Thymus (tissue), 11 donors: ENCODE measurements at regions not wholly inside any gene's neighbourhood (a gene's known extent, or its start where the extent isn't known, plus 50 kb on each side); places are given as distances from the start of the nearest gene placed in this dataset.

ENCODE experiments used
- DNase-seq, 9 donors: peaks; one replicate each; pipeline ENCODE4 v3.0.0-alpha.2; 2013; ENCODE audit warnings: low spot score in 9 of 9, low read depth in 6 of 9, missing footprints in 1 of 9
- H3K27ac ChIP-seq, 2 donors: one replicate each; pipeline ENCODE4 v1.5.1; 2013; ENCODE audit warnings: control low read depth in 1 of 2, low read depth in 1 of 2, low read length in 1 of 2, mild to moderate bottlenecking in 1 of 2, moderate library complexity in 1 of 2
- H3K27me3 ChIP-seq, 2 donors: one replicate each; pipeline ENCODE4 v1.5.1; 2013; ENCODE audit warnings: low read length in 1 of 2; ENCODE audit not compliant: control insufficient read depth in 2 of 2, insufficient read depth in 1 of 2
- H3K36me3 ChIP-seq, 2 donors: one replicate each; pipeline ENCODE4 v1.5.1; 2013; ENCODE audit warnings: low read length in 1 of 2, mild to moderate bottlenecking in 1 of 2, moderate library complexity in 1 of 2; ENCODE audit not compliant: control insufficient read depth in 2 of 2, insufficient read depth in 2 of 2
- H3K4me1 ChIP-seq, 2 donors: one replicate each; pipeline ENCODE4 v1.5.1; 2013; ENCODE audit warnings: low read length in 2 of 2; ENCODE audit not compliant: control insufficient read depth in 2 of 2, insufficient read depth in 2 of 2
- H3K4me3 ChIP-seq, 2 donors: one replicate each; pipeline ENCODE4 v1.5.1; 2013; ENCODE audit warnings: low read length in 2 of 2, control low read depth in 1 of 2, mild to moderate bottlenecking in 1 of 2
- H3K9me3 ChIP-seq, 2 donors: one replicate each; pipeline ENCODE4 v1.5.1; 2013; ENCODE audit warnings: low read length in 1 of 2, mild to moderate bottlenecking in 1 of 2; ENCODE audit not compliant: control insufficient read depth in 2 of 2, insufficient read depth in 1 of 2
- WGBS: extraction: QIAGEN DNeasy Blood & Tissue Kit; methylation state at CpG from one replicate; pipeline ENCODE4 v1.1.7; 2013; 5-methylcytosine and 5-hydroxymethylcytosine counted together
- donor health status: healthy.

GRCh38 chr10:58027426-58027825 is 240.3 kb downstream of the IPMK start:
- no peaks in the 10 kb centered on the region for H3K4me1 ChIP-seq
- no peaks in the 10 kb centered on the region for H3K36me3 ChIP-seq
- DNase-seq, result no peak
- H3K27me3 ChIP-seq, result no peaks in the 10 kb centered on the region
- no peaks in the 10 kb centered on the region for H3K9me3 ChIP-seq
- no peak overlapping the region for H3K4me3 ChIP-seq
- no peak overlapping the region for H3K27ac ChIP-seq
- WGBS, result 79% methylated on average over 1 of the region's 1 CpG

GRCh38 chr10:58026036-58026435 is 241.7 kb downstream of the IPMK start:
- Histone ChIP-seq H3K9me3 (no peaks in the 10 kb centered on the region), H3K36me3 (no peaks in the 10 kb centered on the region), H3K27me3 (no peaks in the 10 kb centered on the region), H3K4me3 (no peak overlapping the region), H3K27ac (no peak overlapping the region), H3K4me1 (no peaks in the 10 kb centered on the region)
- DNase-seq, result no peak
- WGBS, result 75% methylated on average over 3 of the region's 3 CpGs

- no peak for DNase-seq
These were observed 244.2 kb downstream of the IPMK start for GRCh38 chr10:58023341-58024073.

GRCh38 chr10:58019863-58020537 is 247.7 kb downstream of the IPMK start:
- Histone ChIP-seq H3K36me3 (no peaks in the 10 kb centered on the region), H3K4me1 (no peaks in the 10 kb centered on the region), H3K27ac (no peak overlapping the region), H3K4me3 (no peak overlapping the region), H3K27me3 (no peaks in the 10 kb centered on the region), H3K9me3 (no peaks in the 10 kb centered on the region)
- WGBS, result 78% methylated on average over 3 of the region's 3 CpGs
- no peak for DNase-seq

More at GRCh38 chr10:58023341-58024073, 244.2 kb downstream of the IPMK start:
- no peaks in the 10 kb centered on the region for H3K9me3 ChIP-seq
- WGBS, result 25% methylated on average over 2 of the region's 2 CpGs
- no peaks in the 10 kb centered on the region for H3K27me3 ChIP-seq
- H3K27ac ChIP-seq, result no peak overlapping the region
- H3K4me1 ChIP-seq, result no peaks in the 10 kb centered on the region
- no peaks in the 10 kb centered on the region for H3K36me3 ChIP-seq
- no peak overlapping the region for H3K4me3 ChIP-seq

GRCh38 chr10:58017719-58018367 is 249.9 kb downstream of the IPMK start:
- Histone ChIP-seq H3K36me3 (no peaks in the 10 kb centered on the region), H3K9me3 (no peaks in the 10 kb centered on the region), H3K4me1 (no peaks in the 10 kb centered on the region), H3K27me3 (no peaks in the 10 kb centered on the region), H3K4me3 (no peak overlapping the region), H3K27ac (no peak overlapping the region)
- no peak for DNase-seq
- 93% methylated on average over 5 of the region's 5 CpGs for WGBS

GRCh38 chr10:58016614-58017013 is 251.1 kb downstream of the IPMK start:
- H3K36me3 ChIP-seq, result no peaks in the 10 kb centered on the region
- H3K4me3 ChIP-seq, result no peak overlapping the region
- no peaks in the 10 kb centered on the region for H3K4me1 ChIP-seq
- H3K27me3 ChIP-seq, result no peaks in the 10 kb centered on the region
- DNase-seq, result no peak
- H3K27ac ChIP-seq, result no peak overlapping the region
- 99% methylated on average over 1 of the region's 1 CpG for WGBS
- no peaks in the 10 kb centered on the region for H3K9me3 ChIP-seq

- no peak overlapping the region for H3K27ac ChIP-seq
- WGBS, result 91% methylated on average over 1 of the region's 1 CpG
- no peak for DNase-seq
- H3K4me3 ChIP-seq, result no peak overlapping the region
- no peaks in the 10 kb centered on the region for H3K27me3 ChIP-seq
- H3K36me3 ChIP-seq, result no peaks in the 10 kb centered on the region
- no peaks in the 10 kb centered on the region for H3K9me3 ChIP-seq
- no peaks in the 10 kb centered on the region for H3K4me1 ChIP-seq
These were observed 253.3 kb downstream of the IPMK start for GRCh38 chr10:58014436-58014835.

- no peaks in the 10 kb centered on the region for H3K4me1 ChIP-seq
- H3K27me3 ChIP-seq, result no peaks in the 10 kb centered on the region
- H3K27ac ChIP-seq, result no peak overlapping the region
- no peak overlapping the region for H3K4me3 ChIP-seq
- DNase-seq, result no peak
- H3K36me3 ChIP-seq, result no peaks in the 10 kb centered on the region
- WGBS, result 94% methylated on average over 4 of the region's 4 CpGs
- H3K9me3 ChIP-seq, result no peaks in the 10 kb centered on the region
These were observed 254.3 kb downstream of the IPMK start for GRCh38 chr10:58013406-58013805.

- H3K4me1 ChIP-seq, result no peaks in the 10 kb centered on the region
- no peaks in the 10 kb centered on the region for H3K9me3 ChIP-seq
- WGBS, result 68% methylated on average over 5 of the region's 5 CpGs
These were observed 257.5 kb downstream of the IPMK start for GRCh38 chr10:58010073-58010702.

More at GRCh38 chr10:58010073-58010702, 257.5 kb downstream of the IPMK start:
- H3K36me3 ChIP-seq, result no peaks in the 10 kb centered on the region
- H3K27me3 ChIP-seq, result no peaks in the 10 kb centered on the region
- H3K27ac ChIP-seq, result no peak overlapping the region
- no peak for DNase-seq
- H3K4me3 ChIP-seq, result no peak overlapping the region
